NCI-H69 (cell line): ENCODE measurements at regions not wholly inside any gene's neighbourhood (a gene's known extent, or its start where the extent isn't known, plus 50 kb on each side); places are given as distances from the start of the nearest gene placed in this dataset.

Source experiments
- DNase-seq: peaks from one replicate; lab custom pipeline; 2025; lab: John Stamatoyannopoulos, UW

DNA sequence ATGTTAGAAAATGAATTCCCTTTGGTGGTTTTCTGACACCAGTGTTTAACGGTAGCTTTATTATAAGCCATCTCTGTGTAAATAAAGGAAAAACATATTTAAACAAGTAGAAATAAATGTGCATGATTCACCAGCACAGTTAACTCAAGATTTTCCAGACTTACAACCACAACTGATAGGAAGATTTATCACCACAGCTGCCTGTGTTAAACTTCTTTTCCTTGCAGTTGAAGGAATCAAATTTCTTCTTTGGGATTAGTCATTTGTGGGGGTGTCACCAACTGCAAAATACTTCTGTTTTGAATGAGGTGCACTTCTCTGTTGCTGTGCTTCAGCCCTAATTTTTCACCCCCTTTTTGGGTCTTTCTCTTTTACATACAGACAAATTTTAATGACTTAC lies 128.1 kb upstream of the STK26 start:
- DNase-seq, result no peak

GRCh38 chrX:131895807-131896206 lies 127.3 kb upstream of the STK26 start:
- DNase-seq, result no peak

GRCh38 chrX:131901546-131901945 lies 121.6 kb upstream of the STK26 start:
- no peak for DNase-seq

DNA sequence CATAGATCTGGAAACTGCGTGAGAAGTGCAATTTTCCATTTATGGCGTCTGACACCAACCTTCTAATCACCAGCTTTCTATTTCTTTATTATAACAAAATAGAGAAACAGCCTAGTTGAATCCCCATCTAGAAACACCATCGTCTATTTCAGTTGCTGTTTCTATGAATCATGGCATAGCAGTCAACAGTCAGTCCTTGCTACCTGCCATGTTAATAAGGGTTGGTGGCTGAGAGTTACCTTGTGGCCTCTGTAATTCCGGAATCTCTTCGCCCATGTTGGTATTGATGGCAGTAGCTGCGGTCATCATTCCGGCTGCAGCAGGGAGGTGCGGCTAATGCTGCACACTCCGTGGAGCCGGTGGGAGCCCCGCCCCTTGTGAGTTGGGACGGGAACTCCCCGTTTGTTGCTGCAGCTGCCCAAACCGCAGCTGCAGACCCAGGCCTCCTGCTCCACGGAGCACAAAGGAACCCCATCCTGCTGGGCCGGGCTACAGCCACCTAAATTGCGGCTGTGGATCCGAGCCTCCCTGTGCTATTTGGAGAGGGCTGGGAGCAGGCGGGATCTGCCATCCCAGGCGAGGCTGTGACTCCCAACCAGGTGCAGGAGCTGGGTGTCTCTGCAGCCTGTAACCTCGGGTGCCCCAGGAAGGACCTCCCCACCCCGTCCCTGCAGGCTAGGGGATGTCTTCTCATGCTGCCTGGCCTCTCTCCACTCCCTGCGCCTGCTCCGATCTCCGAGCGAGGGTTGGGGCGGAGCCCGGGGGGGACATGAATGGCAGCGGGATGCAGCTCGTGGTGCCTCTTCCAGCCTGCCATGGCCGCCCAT lies 115.4 kb upstream of the STK26 start:
- DNase-seq, result no peak

GRCh38 chrX:131910586-131910985 lies 112.5 kb upstream of the STK26 start:
- no peak for DNase-seq

GRCh38 chrX:131915488-131915887 lies 107.6 kb upstream of the STK26 start:
- no peak for DNase-seq

- DNase-seq, result no peak
Observed at GRCh38 chrX:131917588-131917987, 105.5 kb upstream of the STK26 start.

DNA sequence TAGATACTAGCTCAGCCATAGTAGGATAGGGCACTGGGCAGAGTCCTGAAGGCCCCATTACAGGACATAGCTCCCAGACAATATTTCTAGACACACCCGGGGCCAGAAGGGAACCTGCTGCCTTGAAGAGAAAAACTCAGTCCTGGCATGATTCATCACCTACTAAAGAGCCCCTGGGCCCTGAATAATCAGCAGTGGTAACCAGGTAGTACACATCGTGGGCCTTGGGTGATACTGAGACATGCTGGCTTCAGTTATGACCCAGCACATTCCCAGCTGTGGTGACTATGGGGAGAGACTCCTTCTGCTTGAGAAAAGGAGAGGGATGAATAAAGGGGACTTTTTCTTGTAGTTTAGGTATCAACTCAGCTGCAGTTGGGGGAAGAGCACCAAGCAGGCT lies 104.3 kb upstream of the STK26 start:
- no peak for DNase-seq

- DNase-seq, result peak; percentile 0
Observed at GRCh38 chrX:131923614-131924250, 99.4 kb upstream of the STK26 start.

- DNase-seq, result no peak
Observed at GRCh38 chrX:131938749-131939148, 84.4 kb upstream of the STK26 start.

DNA sequence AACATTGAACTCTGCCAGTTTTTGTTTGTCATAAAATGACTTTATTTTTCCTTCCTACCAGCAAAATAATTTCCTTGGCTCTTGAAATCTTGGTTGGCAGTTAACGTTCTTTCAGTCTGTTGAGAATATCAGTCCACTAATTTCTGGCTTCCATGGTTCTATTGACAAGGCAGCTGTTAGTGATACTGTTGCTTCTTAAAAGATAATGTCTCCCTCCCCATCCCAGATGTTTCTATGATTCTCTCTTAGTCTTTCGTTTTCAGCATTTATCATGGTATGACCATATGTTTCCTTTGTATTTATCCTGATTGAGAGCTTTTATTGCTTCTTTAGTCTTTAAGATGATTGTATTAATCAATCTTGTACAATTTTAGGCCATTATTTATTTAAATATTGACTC lies 81.1 kb upstream of the STK26 start:
- no peak for DNase-seq

DNA sequence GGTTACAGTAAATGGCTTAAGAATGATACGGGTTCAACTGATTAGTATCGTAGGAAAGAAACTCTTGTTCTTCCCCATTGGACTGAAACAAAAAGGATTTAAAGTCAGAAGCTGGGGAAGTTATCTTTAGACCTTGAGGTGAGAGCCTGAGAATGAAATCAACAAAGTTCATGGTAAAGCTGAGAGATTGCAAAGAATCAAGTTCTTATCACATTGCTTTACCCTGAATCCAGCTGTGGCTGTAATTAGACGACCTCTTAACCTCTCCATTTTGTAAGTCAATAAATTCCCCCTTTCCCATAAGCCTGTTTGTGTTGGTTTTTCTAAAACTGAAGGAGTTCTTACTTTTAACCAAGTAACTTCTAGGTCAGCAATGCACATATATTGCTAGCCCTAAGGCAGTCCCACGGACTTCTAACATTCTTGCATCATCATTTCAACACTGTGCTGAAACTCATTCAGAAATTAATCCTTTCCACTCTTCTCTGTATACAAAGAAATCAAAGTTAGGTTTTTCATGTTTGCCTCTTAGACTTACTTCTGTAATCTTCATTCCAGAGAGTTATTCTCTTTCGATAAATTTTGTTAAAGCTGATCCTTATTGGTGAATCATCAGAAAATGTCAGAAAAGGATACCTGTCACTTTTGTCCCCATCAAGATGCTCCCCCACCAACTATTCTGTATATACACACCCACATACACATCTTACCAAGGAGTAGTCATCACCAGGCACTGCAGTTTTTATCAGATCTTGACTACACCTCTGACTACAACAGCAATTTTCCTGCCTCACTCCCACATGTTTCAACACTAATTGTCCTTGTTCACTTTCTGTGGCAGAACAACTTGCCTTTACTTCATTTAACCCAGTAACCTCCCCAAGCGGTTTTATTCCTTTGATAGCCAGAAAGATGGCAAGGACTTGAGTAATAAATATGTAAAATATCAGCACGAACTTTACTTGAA lies 77.9 kb upstream of the STK26 start:
- DNase-seq, result no peak

DNA sequence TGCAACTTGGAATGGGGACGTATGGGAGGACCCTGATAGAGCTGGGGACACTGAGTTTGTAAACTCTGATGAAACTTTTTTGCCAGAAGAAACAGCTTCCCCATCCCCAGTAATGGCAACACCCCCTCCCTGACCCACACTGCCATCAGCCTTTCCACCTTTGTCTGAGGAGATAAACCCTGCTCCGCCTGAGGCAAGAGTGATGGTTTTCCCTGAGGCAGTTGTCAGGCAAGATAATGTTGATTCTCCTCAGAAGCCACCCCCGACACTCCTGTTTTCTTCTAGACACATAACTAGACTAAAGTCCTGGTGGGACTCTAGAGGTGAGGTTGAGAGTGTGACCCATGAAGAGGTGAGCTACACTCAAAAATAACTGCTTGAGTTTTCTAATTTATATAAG lies 71.9 kb upstream of the STK26 start:
- DNase-seq, result no peak

- DNase-seq, result no peak
Observed at GRCh38 chrX:131955099-131955777, 67.9 kb upstream of the STK26 start.

GRCh38 chrX:131958724-131959123 lies 64.4 kb upstream of the STK26 start:
- no peak for DNase-seq

- no peak for DNase-seq
Observed at GRCh38 chrX:131970347-131970746, 52.8 kb upstream of the STK26 start.
